Stimulated activated naive CD8-positive, alpha-beta T cell treated with anti-CD3 and anti-CD28 coated beads, Interleukin-15, amount 100 ng/mL, for 72 hours (primary cell): ENCODE measurements at regions not wholly inside any gene's neighbourhood (a gene's known extent, or its start where the extent isn't known, plus 50 kb on each side); places are given as distances from the start of the nearest gene placed in this dataset.

ENCODE experiments used
- ATAC-seq: fragments of 150-1000 bp; cut with Tn5 transposase; 2 replicates; pipeline ENCODE4 v1.10.0; 2021; ENCODE audit warnings: mild to moderate bottlenecking, moderate library complexity
- DNase-seq, 2 donors: peaks; one replicate each; pipeline ENCODE4 v3.0.0; 2021 to 2022
- H3K27ac Mint-ChIP-seq, 2 donors: one replicate each; pipeline ENCODE4 v1.8.0; 2022; ENCODE audit warnings: mild to moderate bottlenecking in 2 of 2, mixed read lengths in 2 of 2, moderate library complexity in 2 of 2
- H3K27me3 Mint-ChIP-seq: one replicate; pipeline ENCODE4 v1.8.0; 2022; ENCODE audit warnings: mixed read lengths
- H3K4me1 Mint-ChIP-seq: one replicate; pipeline ENCODE4 v1.8.0; 2022; ENCODE audit warnings: mild to moderate bottlenecking, mixed read lengths
- H3K4me3 Mint-ChIP-seq, 2 donors: one replicate each; pipeline ENCODE4 v1.8.0; 2022; ENCODE audit warnings: mild to moderate bottlenecking in 2 of 2, mixed read lengths in 2 of 2, moderate library complexity in 1 of 2
- H3K9me3 Mint-ChIP-seq, 2 donors: one replicate each; pipeline ENCODE4 v1.8.0; 2022; ENCODE audit warnings: mixed read lengths in 2 of 2

- no peak for ATAC-seq
- H3K27me3 Mint-ChIP-seq, result peaks cover 24% of the 10 kb centered on the region
- H3K4me1 Mint-ChIP-seq, result no peaks in the 10 kb centered on the region
- H3K9me3 Mint-ChIP-seq, result no peaks in the 10 kb centered on the region
- no peak for DNase-seq
- H3K27ac Mint-ChIP-seq, result no peak overlapping the region
- no peak overlapping the region for H3K4me3 Mint-ChIP-seq
Observed at GRCh38 chr6:140070846-140071473, 696.5 kb upstream of the CITED2 start.

GRCh38 chr6:140069576-140069975 lies 695.1 kb upstream of the CITED2 start:
- ATAC-seq, result no peak
- no peak overlapping the region for H3K4me3 Mint-ChIP-seq

GRCh38 chr6:140068801-140069200 lies 694.4 kb upstream of the CITED2 start:
- Mint-ChIP-seq H3K9me3 (no peaks in the 10 kb centered on the region), H3K4me1 (no peaks in the 10 kb centered on the region)
- no peak for ATAC-seq

More at GRCh38 chr6:140069576-140069975, 695.1 kb upstream of the CITED2 start:
- Mint-ChIP-seq H3K9me3 (no peaks in the 10 kb centered on the region), H3K27me3 (peaks cover 14% of the 10 kb centered on the region), H3K4me1 (no peaks in the 10 kb centered on the region), H3K27ac (no peak overlapping the region)
- DNase-seq, result no peak

GRCh38 chr6:140064366-140064765 lies 689.9 kb upstream of the CITED2 start:
- Mint-ChIP-seq H3K4me3 (no peak overlapping the region), H3K4me1 (no peaks in the 10 kb centered on the region), H3K27me3 (peaks cover 15% of the 10 kb centered on the region), H3K27ac (no peak overlapping the region), H3K9me3 (peaks cover 0 to 4% of the 10 kb centered on the region in 2 donors)
- ATAC-seq, result no peak
- DNase-seq, result no peak

More at GRCh38 chr6:140068801-140069200, 694.4 kb upstream of the CITED2 start:
- peaks cover 14% of the 10 kb centered on the region for H3K27me3 Mint-ChIP-seq
- DNase-seq, result no peak
- H3K27ac Mint-ChIP-seq, result no peak overlapping the region
- no peak overlapping the region for H3K4me3 Mint-ChIP-seq

GRCh38 chr6:140063021-140063399 lies 688.6 kb upstream of the CITED2 start:
- no peaks in the 10 kb centered on the region for H3K4me1 Mint-ChIP-seq
- no peak for ATAC-seq

GRCh38 chr6:140062043-140063020 lies 687.9 kb upstream of the CITED2 start:
- DNase-seq (no peak), ATAC-seq (no peak)
- Mint-ChIP-seq H3K27ac (no peak overlapping the region), H3K9me3 (peaks cover 0 to 4% of the 10 kb centered on the region in 2 donors), H3K4me1 (no peaks in the 10 kb centered on the region), H3K4me3 (no peak overlapping the region), H3K27me3 (peaks cover 15% of the 10 kb centered on the region)

More at GRCh38 chr6:140063021-140063399, 688.6 kb upstream of the CITED2 start:
- H3K27me3 Mint-ChIP-seq, result peaks cover 15% of the 10 kb centered on the region
- no peak overlapping the region for H3K4me3 Mint-ChIP-seq
- no peak for DNase-seq
- peaks cover 0 to 4% of the 10 kb centered on the region in 2 donors for H3K9me3 Mint-ChIP-seq
- H3K27ac Mint-ChIP-seq, result no peak overlapping the region

- no peaks in the 10 kb centered on the region for H3K4me1 Mint-ChIP-seq
- H3K27ac Mint-ChIP-seq, result no peak overlapping the region
- H3K27me3 Mint-ChIP-seq, result peaks cover 23% of the 10 kb centered on the region
- no peak for ATAC-seq
- no peak overlapping the region for H3K4me3 Mint-ChIP-seq
- H3K9me3 Mint-ChIP-seq, result peaks cover 0 to 4% of the 10 kb centered on the region in 2 donors
- no peak for DNase-seq
Observed at GRCh38 chr6:140061110-140062042, 686.9 kb upstream of the CITED2 start.

GRCh38 chr6:140059947-140060346 lies 685.5 kb upstream of the CITED2 start:
- Mint-ChIP-seq H3K4me1 (no peaks in the 10 kb centered on the region), H3K27me3 (peaks cover 25% of the 10 kb centered on the region), H3K9me3 (peaks cover 0 to 4% of the 10 kb centered on the region in 2 donors), H3K27ac (no peak overlapping the region), H3K4me3 (no peak overlapping the region)
- no peak for DNase-seq
- ATAC-seq, result no peak

- H3K4me1 Mint-ChIP-seq, result no peaks in the 10 kb centered on the region
- no peak overlapping the region for H3K4me3 Mint-ChIP-seq
- peaks cover 25% of the 10 kb centered on the region for H3K27me3 Mint-ChIP-seq
- no peak overlapping the region for H3K27ac Mint-ChIP-seq
- peaks cover 0 to 4% of the 10 kb centered on the region in 2 donors for H3K9me3 Mint-ChIP-seq
- no peak for ATAC-seq
- DNase-seq, result no peak
Observed at GRCh38 chr6:140058863-140059262, 684.4 kb upstream of the CITED2 start.

GRCh38 chr6:140052736-140053729 lies 678.6 kb upstream of the CITED2 start:
- peaks cover 26% of the 10 kb centered on the region for H3K27me3 Mint-ChIP-seq
- H3K4me3 Mint-ChIP-seq, result no peak overlapping the region
- no peak for ATAC-seq
- no peaks in the 10 kb centered on the region for H3K9me3 Mint-ChIP-seq
- peak overlapping the region in 1 of 2 donors; percentile 50 for H3K27ac Mint-ChIP-seq
- no peak for DNase-seq
- no peaks in the 10 kb centered on the region for H3K4me1 Mint-ChIP-seq

- Mint-ChIP-seq H3K4me1 (no peaks in the 10 kb centered on the region), H3K4me3 (no peak overlapping the region), H3K9me3 (no peaks in the 10 kb centered on the region), H3K27me3 (peaks cover 23% of the 10 kb centered on the region), H3K27ac (no peak overlapping the region)
- ATAC-seq (no peak), DNase-seq (no peak)
Observed at GRCh38 chr6:140051521-140052512, 677.4 kb upstream of the CITED2 start.

GRCh38 chr6:140050101-140050995 lies 675.9 kb upstream of the CITED2 start:
- H3K4me1 Mint-ChIP-seq, result no peaks in the 10 kb centered on the region
- H3K4me3 Mint-ChIP-seq, result no peak overlapping the region
- H3K27ac Mint-ChIP-seq, result no peak overlapping the region
- peaks cover 22% of the 10 kb centered on the region for H3K27me3 Mint-ChIP-seq
- DNase-seq (no peak), ATAC-seq (no peak)
- peaks cover 0 to 6% of the 10 kb centered on the region in 2 donors for H3K9me3 Mint-ChIP-seq
